OCI-LY1 (cell line): ENCODE measurements at regions not wholly inside any gene's neighbourhood (a gene's known extent, or its start where the extent isn't known, plus 50 kb on each side); places are given as distances from the start of the nearest gene placed in this dataset.

Source experiments
- H2AFZ ChIP-seq: fragments of 200-600 bp; sonication (generic), shearing (Covaris generic); 2 replicates; pipeline ENCODE4 v1.6.0; 2014; ENCODE audit warnings: antibody characterized with exemption, mild to moderate bottlenecking, low read length
- H3F3A ChIP-seq: fragments of 200-600 bp; sonication (generic), shearing (Covaris generic); 2 replicates; pipeline ENCODE4 v1.6.0; 2014; ENCODE audit warnings: mild to moderate bottlenecking, antibody characterized with exemption, low read length, moderate library complexity; ENCODE audit not compliant: insufficient read depth
- H3K27ac ChIP-seq: fragments of 200-600 bp; sonication (generic); 2 replicates; pipeline ENCODE4 v1.5.1; 2014; ENCODE audit warnings: low read length, mixed run types, mild to moderate bottlenecking, low read depth; ENCODE audit not compliant: poor library complexity, severe bottlenecking
- H3K27me3 ChIP-seq: fragments of 200-600 bp; sonication (generic); 2 replicates; pipeline ENCODE4 v1.6.0; 2014; ENCODE audit warnings: antibody characterized with exemption, mild to moderate bottlenecking, low read length, moderate library complexity; ENCODE audit not compliant: insufficient read depth
- H3K36me3 ChIP-seq: fragments of 200-600 bp; sonication (generic); 2 replicates; pipeline ENCODE4 v1.6.1; 2014; ENCODE audit warnings: mild to moderate bottlenecking, antibody characterized with exemption, low read length, moderate library complexity, mixed read lengths; ENCODE audit not compliant: insufficient read depth
- H3K4me1 ChIP-seq: fragments of 200-600 bp; sonication (generic); 2 replicates; pipeline ENCODE4 v1.5.1; 2014; ENCODE audit warnings: mild to moderate bottlenecking, low read length, moderate library complexity; ENCODE audit not compliant: insufficient read depth, severe bottlenecking
- H3K4me2 ChIP-seq: fragments of 200-600 bp; sonication (generic), shearing (Covaris generic); 2 replicates; pipeline ENCODE4 v1.6.1; 2014; ENCODE audit warnings: low read length
- H3K4me3 ChIP-seq: fragments of 200-600 bp; sonication (generic); 2 replicates; pipeline ENCODE4 v1.5.1; 2014; ENCODE audit warnings: low read length, low read depth, mild to moderate bottlenecking, mixed read lengths; ENCODE audit not compliant: poor library complexity, severe bottlenecking
- H3K79me2 ChIP-seq: fragments of 200-600 bp; shearing (Covaris generic); 2 replicates; pipeline ENCODE4 v1.6.1; 2016; ENCODE audit warnings: mixed run types, low read length, mixed read lengths; ENCODE audit not compliant: insufficient read depth
- H3K9ac ChIP-seq: fragments of 200-600 bp; sonication (generic), shearing (Covaris generic); 2 replicates; pipeline ENCODE4 v1.6.1; 2014; ENCODE audit warnings: mild to moderate bottlenecking, low read length, mixed read lengths
- H3K9me2 ChIP-seq: fragments of 200-600 bp; sonication (generic), shearing (Covaris generic); 2 replicates; pipeline ENCODE4 v1.6.1; 2014; ENCODE audit warnings: low read depth, mild to moderate bottlenecking, low read length, mixed read lengths
- H3K9me3 ChIP-seq: fragments of 200-600 bp; shearing (Covaris generic); 2 replicates; pipeline ENCODE4 v1.6.1; 2014; ENCODE audit warnings: low read length, mixed read lengths
- H4K20me1 ChIP-seq: fragments of 200-600 bp; sonication (generic), shearing (Covaris generic); 2 replicates; pipeline ENCODE4 v1.6.0; 2016; ENCODE audit warnings: mild to moderate bottlenecking, low read length; ENCODE audit not compliant: insufficient read depth
- CTCF ChIP-seq: fragments of 200-600 bp; sonication (generic), shearing (Covaris generic); IDR thresholded peaks from 2 replicates; pipeline ENCODE4 v1.5.1; 2017; ENCODE audit warnings: mild to moderate bottlenecking, antibody characterized with exemption, low read length, moderate library complexity, mixed read lengths
- EZH2 ChIP-seq: fragments of 200-600 bp; sonication (generic), shearing (Covaris generic); IDR thresholded peaks from 2 replicates; pipeline ENCODE4 v1.8.0; 2017; ENCODE audit warnings: borderline replicate concordance, mixed run types, mild to moderate bottlenecking, antibody characterized with exemption, low read length, moderate library complexity, mixed read lengths

GRCh38 chr4:72895408-72895807 is 174.1 kb downstream of the COX18 start:
- no peak overlapping the region for H2AFZ ChIP-seq
- no peak overlapping the region for H3K4me3 ChIP-seq
- no peaks in the 10 kb centered on the region for H3K4me1 ChIP-seq
- no peaks in the 10 kb centered on the region for H3K79me2 ChIP-seq
- no peaks in the 10 kb centered on the region for H3K27me3 ChIP-seq
- no peak overlapping the region for H3K4me2 ChIP-seq
- no peaks in the 10 kb centered on the region for H3K36me3 ChIP-seq
- H3F3A ChIP-seq, result no peaks in the 10 kb centered on the region
- no peak overlapping the region for H3K27ac ChIP-seq
- H3K9me2 ChIP-seq, result no peaks in the 10 kb centered on the region
- no peaks in the 10 kb centered on the region for H4K20me1 ChIP-seq
- TF ChIP-seq EZH2 (no peak), CTCF (no peak)
- no peaks in the 10 kb centered on the region for H3K9me3 ChIP-seq
- H3K9ac ChIP-seq, result no peak overlapping the region

GRCh38 chr4:72893354-72894066 is 176.0 kb downstream of the COX18 start:
- Histone ChIP-seq H3K9me2 (no peaks in the 10 kb centered on the region), H3K4me1 (no peaks in the 10 kb centered on the region), H3F3A (no peaks in the 10 kb centered on the region), H2AFZ (no peak overlapping the region), H3K9me3 (no peaks in the 10 kb centered on the region), H3K4me3 (no peak overlapping the region), H3K27me3 (no peaks in the 10 kb centered on the region), H3K9ac (no peak overlapping the region), H3K4me2 (no peak overlapping the region), H3K79me2 (no peaks in the 10 kb centered on the region), H3K36me3 (no peaks in the 10 kb centered on the region), H4K20me1 (no peaks in the 10 kb centered on the region), H3K27ac (no peak overlapping the region)
- TF ChIP-seq EZH2, result no peak

GRCh38 chr4:72888331-72888730 is 181.2 kb downstream of the COX18 start:
- Histone ChIP-seq H3K79me2 (no peaks in the 10 kb centered on the region), H2AFZ (no peak overlapping the region), H3K27me3 (no peaks in the 10 kb centered on the region), H3K9me3 (no peaks in the 10 kb centered on the region), H3F3A (no peaks in the 10 kb centered on the region), H3K9me2 (no peaks in the 10 kb centered on the region), H4K20me1 (no peaks in the 10 kb centered on the region), H3K4me3 (no peak overlapping the region), H3K4me1 (no peaks in the 10 kb centered on the region), H3K9ac (no peak overlapping the region), H3K4me2 (no peak overlapping the region), H3K27ac (no peak overlapping the region), H3K36me3 (no peaks in the 10 kb centered on the region)
- no peak for TF ChIP-seq CTCF
- TF ChIP-seq EZH2, result no peak

- H3K9ac ChIP-seq, result no peak overlapping the region
- no peak overlapping the region for H3K4me2 ChIP-seq
- no peaks in the 10 kb centered on the region for H3F3A ChIP-seq
- H3K27me3 ChIP-seq, result no peaks in the 10 kb centered on the region
- H4K20me1 ChIP-seq, result no peaks in the 10 kb centered on the region
- no peaks in the 10 kb centered on the region for H3K36me3 ChIP-seq
- H3K4me3 ChIP-seq, result no peak overlapping the region
- no peaks in the 10 kb centered on the region for H3K9me2 ChIP-seq
- no peak overlapping the region for H3K27ac ChIP-seq
- no peak for TF ChIP-seq CTCF
- no peak for TF ChIP-seq EZH2
- H2AFZ ChIP-seq, result no peak overlapping the region
- H3K4me1 ChIP-seq, result no peaks in the 10 kb centered on the region
- no peaks in the 10 kb centered on the region for H3K79me2 ChIP-seq
- no peaks in the 10 kb centered on the region for H3K9me3 ChIP-seq
Observed at GRCh38 chr4:72887152-72887551, 182.4 kb downstream of the COX18 start.
